Activated naive CD4-positive, alpha-beta T cell (primary cell): ENCODE measurements at regions not wholly inside any gene's neighbourhood (a gene's known extent, or its start where the extent isn't known, plus 50 kb on each side); places are given as distances from the start of the nearest gene placed in this dataset.
"Not testable (repeated sequence)": the region's sequence is repeated elsewhere in the genome, so short reads cannot be mapped to it uniquely, and the experiment has no call there.

Experiments
- DNase-seq, 4 experiments: peaks; one replicate each; lab custom pipeline; 2025; lab: John Stamatoyannopoulos, UW

- no peak for DNase-seq
Measured at GRCh38 chr3:176193032-176193730, 1004.1 kb downstream of the TBL1XR1 start.

- no peak for DNase-seq
Measured at GRCh38 chr3:176190755-176191154, 1006.5 kb downstream of the TBL1XR1 start.

- DNase-seq = no peak
Measured at GRCh38 chr3:176183181-176183580, 1014.1 kb downstream of the TBL1XR1 start.

- DNase-seq = no peak
Measured at GRCh38 chr3:176174060-176174459, 1023.2 kb downstream of the TBL1XR1 start.

GRCh38 chr3:176172492-176172891, 1024.8 kb downstream of the TBL1XR1 start:
- no peak for DNase-seq

- DNase-seq = no peak
Measured at GRCh38 chr3:176167272-176167671, 1030.0 kb downstream of the TBL1XR1 start.

- no peak for DNase-seq
Measured at GRCh38 chr3:176160997-176161396, 1036.3 kb downstream of the TBL1XR1 start.

- DNase-seq = no peak
Measured at GRCh38 chr3:176159796-176160195, 1037.5 kb downstream of the TBL1XR1 start.

GRCh38 chr3:176155012-176155411, 1042.3 kb downstream of the TBL1XR1 start:
- no peak for DNase-seq

- DNase-seq = no peak
Measured at GRCh38 chr3:176149567-176149966, 1047.7 kb downstream of the TBL1XR1 start.

GRCh38 chr3:176147251-176147650, 1050.0 kb downstream of the TBL1XR1 start:
- DNase-seq = no peak

GRCh38 chr3:176141837-176142236, 1055.4 kb downstream of the TBL1XR1 start:
- no peak for DNase-seq

- no peak for DNase-seq
Measured at GRCh38 chr3:176120507-176120906, 1076.8 kb downstream of the TBL1XR1 start.

GRCh38 chr3:176119826-176120225, 1077.5 kb downstream of the TBL1XR1 start:
- no peak for DNase-seq

- DNase-seq = no peak
Measured at GRCh38 chr3:176106380-176106779, 1090.9 kb downstream of the TBL1XR1 start.

GRCh38 chr3:176097027-176097426, 1100.3 kb downstream of the TBL1XR1 start:
- DNase-seq = no peak

GRCh38 chr3:176093892-176094291, 1103.4 kb downstream of the TBL1XR1 start:
- DNase-seq = not testable (repeated sequence)

- DNase-seq = no peak
Measured at GRCh38 chr3:176090727-176091126, 1106.6 kb downstream of the TBL1XR1 start.

GRCh38 chr3:176088962-176089383, 1108.3 kb downstream of the TBL1XR1 start:
- no peak for DNase-seq

GRCh38 chr3:176087066-176087697, 1110.1 kb downstream of the TBL1XR1 start:
- no peak for DNase-seq

- DNase-seq = no peak
Measured at GRCh38 chr3:176079785-176080184, 1117.5 kb downstream of the TBL1XR1 start.

GRCh38 chr3:176078906-176079305, 1118.4 kb downstream of the TBL1XR1 start:
- DNase-seq = no peak

- DNase-seq = no peak
Measured at GRCh38 chr3:176075491-176075890, 1121.8 kb downstream of the TBL1XR1 start.

GRCh38 chr3:176075046-176075445, 1122.2 kb downstream of the TBL1XR1 start:
- no peak for DNase-seq
